BJ (cell line): ENCODE measurements at regions not wholly inside any gene's neighbourhood (a gene's known extent, or its start where the extent isn't known, plus 50 kb on each side); places are given as distances from the start of the nearest gene placed in this dataset.

Experiments used
- CTCF ChIA-PET: fragments of 350-600 bp; formaldehyde crosslinking; extraction: SDS; loops from one replicate; lab custom pipeline; 2021; ENCODE audit warnings: antibody characterized with exemption, inconsistent platforms; lab: Yijun Ruan, JAX
- POLR2A ChIA-PET: fragments of 300-600 bp; sonication (Branson Sonifier 250); formaldehyde crosslinking; extraction: SDS; loops from one replicate; lab custom pipeline; 2021; ENCODE audit warnings: antibody characterized with exemption; lab: Charles Lee
- DNase-seq: peaks from one replicate; pipeline ENCODE4 v3.0.0-alpha.2; 2011; ENCODE audit warnings: low read depth
- H3K27me3 ChIP-seq: 2 replicates; pipeline ENCODE4 v1.6.0; 2011; ENCODE audit warnings: low read length; ENCODE audit not compliant: control insufficient read depth, insufficient read depth
- H3K36me3 ChIP-seq: 2 replicates; pipeline ENCODE4 v1.5.1; 2011; ENCODE audit warnings: low read length; ENCODE audit not compliant: control insufficient read depth, insufficient read depth
- H3K4me3 ChIP-seq: 2 replicates; pipeline ENCODE4 v1.5.1; 2011; ENCODE audit warnings: low read depth, mild to moderate bottlenecking, control low read depth, low read length
- TF ChIP-seq, protein P1 (sequence below): IDR thresholded peaks from 2 replicates; pipeline ENCODE4 v1.5.1; 2011; ENCODE audit warnings: low read depth, mild to moderate bottlenecking, control low read depth, inconsistent platforms, low read length, moderate library complexity; ENCODE audit not compliant: insufficient read depth

DNA sequence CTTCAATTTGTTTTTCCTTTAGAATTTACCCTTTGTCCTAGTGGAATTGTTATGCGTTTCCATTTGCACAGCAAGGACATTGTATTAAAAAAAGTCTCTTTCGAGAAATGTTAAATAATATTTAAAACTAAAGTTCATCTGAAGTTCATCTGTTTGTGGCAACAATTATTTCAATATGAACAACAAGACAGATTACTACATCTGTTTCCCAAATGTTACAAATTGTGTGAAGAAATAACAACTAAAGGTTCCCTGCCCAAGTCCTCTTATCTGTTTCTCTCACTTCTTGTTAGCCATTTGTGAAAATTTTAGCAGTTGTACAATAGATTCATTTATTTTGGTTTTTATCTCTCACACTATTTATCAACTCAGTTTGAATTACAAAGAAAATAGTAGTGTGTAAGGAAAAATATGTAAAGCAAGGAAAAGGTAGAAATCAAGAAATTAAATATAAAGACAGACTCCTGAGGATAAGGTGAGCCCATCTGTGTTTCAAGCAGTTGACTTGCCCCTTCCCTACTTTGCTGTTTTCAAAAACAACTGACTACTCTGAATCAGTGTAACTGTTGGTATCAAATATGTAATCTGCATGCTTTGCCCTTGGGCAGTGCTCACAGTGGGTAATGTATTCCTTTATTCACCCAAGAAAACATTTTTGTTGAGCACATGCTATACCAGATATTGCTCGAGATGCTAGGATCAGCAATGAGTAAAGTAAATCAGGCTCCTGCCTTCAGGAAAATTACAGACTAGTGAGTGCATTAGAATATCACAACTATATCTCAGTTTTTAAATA, 118.9 kb upstream of the PCDH7 start:
- no peaks in the 10 kb centered on the region for H3K36me3 ChIP-seq
- H3K4me3 ChIP-seq = no peak overlapping the region
- H3K27me3 ChIP-seq = no peaks in the 10 kb centered on the region
- POLR2A ChIA-PET = no interaction called here
- TF ChIP-seq, protein P1, sequence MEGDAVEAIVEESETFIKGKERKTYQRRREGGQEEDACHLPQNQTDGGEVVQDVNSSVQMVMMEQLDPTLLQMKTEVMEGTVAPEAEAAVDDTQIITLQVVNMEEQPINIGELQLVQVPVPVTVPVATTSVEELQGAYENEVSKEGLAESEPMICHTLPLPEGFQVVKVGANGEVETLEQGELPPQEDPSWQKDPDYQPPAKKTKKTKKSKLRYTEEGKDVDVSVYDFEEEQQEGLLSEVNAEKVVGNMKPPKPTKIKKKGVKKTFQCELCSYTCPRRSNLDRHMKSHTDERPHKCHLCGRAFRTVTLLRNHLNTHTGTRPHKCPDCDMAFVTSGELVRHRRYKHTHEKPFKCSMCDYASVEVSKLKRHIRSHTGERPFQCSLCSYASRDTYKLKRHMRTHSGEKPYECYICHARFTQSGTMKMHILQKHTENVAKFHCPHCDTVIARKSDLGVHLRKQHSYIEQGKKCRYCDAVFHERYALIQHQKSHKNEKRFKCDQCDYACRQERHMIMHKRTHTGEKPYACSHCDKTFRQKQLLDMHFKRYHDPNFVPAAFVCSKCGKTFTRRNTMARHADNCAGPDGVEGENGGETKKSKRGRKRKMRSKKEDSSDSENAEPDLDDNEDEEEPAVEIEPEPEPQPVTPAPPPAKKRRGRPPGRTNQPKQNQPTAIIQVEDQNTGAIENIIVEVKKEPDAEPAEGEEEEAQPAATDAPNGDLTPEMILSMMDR = no peak
- DNase-seq = no peak
- CTCF ChIA-PET = no interaction called here

DNA sequence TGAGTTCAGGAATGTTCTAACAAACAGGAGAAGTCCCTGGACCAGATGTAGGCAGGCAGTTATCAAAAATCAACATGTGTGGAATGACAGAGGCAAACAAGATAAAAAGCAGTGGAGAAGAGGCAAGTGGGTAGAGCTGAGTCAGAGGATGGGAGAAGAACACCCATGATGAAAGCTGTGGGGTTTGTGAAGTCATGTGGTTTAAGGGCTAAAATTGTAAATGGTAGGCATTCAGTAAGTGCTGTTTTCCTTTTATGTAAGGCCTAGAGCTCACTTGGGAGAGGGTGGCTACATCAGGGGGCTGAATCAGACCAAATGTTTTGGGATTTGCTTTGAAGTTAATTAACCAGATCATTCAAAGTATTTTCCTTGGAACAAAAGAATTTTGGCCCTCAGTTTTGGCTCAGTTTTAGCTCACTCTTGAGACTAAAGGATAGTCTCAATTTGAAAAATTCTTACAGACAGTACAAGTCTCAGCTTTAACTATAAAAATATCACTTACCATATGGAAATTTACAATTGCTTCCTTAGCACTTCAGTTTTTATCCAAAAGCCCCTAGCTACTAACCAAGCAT, 114.5 kb upstream of the PCDH7 start:
- no peak overlapping the region for H3K4me3 ChIP-seq
- H3K36me3 ChIP-seq = no peaks in the 10 kb centered on the region
- H3K27me3 ChIP-seq = no peaks in the 10 kb centered on the region
- DNase-seq = no peak
- ChIA-PET CTCF (no interaction called here), POLR2A (no interaction called here)
- TF ChIP-seq, protein P1 = no peak

DNA sequence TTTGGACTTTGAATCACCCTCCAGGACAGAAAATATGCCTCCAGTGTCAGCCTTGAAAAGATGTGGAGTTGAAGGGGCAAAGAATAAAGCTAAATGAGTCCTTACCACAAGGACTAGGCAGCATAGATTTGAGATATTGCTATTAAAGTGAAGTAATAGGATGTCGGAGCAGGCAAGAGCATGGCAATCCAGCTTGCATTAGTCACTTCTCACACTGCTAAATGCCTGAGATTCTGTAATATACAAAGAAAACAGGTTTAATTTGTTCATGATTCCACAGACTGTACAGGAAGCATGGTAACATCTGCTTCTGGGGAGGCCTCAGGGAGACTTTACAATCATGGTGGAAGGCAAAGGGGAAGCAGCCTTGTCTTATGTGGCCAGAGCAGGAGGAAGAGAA, 109.8 kb upstream of the PCDH7 start:
- ChIA-PET POLR2A (no interaction called here), CTCF (interaction anchor here (0.9 kb wide), 1 partner anchor 30 kb away, joined by 5 read pairs; no protein-coding TSS in a partner anchor)
- no peaks in the 10 kb centered on the region for H3K36me3 ChIP-seq
- TF ChIP-seq, protein P1 = no peak
- H3K27me3 ChIP-seq = no peaks in the 10 kb centered on the region
- DNase-seq = no peak
- H3K4me3 ChIP-seq = no peak overlapping the region

GRCh38 chr4:30614771-30615170, 105.4 kb upstream of the PCDH7 start:
- Histone ChIP-seq H3K36me3 (no peaks in the 10 kb centered on the region), H3K4me3 (no peak overlapping the region), H3K27me3 (no peaks in the 10 kb centered on the region)
- ChIA-PET CTCF (no interaction called here), POLR2A (no interaction called here)
- TF ChIP-seq, protein P1 = no peak
- no peak for DNase-seq

DNA sequence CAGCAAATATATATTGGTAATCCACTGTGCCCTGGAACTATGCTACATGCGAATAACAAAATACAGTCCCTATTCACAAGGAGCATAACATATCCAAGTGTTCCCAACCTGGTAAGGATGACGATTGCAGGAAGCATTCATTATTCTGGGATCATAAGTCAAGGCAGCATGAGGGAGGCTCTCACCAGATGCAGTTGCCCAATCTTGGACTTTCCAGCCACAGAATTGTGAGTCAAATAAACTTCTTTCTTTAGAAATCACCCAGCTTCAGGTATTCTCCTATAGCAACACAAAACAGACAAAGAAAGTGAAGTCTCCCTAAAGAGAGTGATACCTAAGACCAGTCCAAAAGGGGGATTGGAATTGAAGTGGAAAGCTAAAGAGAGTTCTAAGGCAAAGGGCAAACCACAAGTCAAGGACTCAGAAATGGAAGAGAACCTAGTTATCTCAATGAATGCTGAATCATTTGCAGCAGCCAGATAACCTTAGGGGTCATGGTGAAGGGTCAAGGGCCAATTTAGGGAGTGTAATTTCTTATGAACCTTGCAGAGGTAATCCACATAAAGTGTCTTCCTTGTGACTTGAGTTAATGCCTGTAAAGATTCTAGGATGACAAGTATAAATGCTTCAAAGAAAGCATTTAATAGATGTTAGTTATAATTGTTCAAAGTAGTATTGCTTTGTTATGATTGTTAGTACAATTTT, 103.1 kb upstream of the PCDH7 start:
- TF ChIP-seq, protein P1 = no peak
- ChIA-PET CTCF (no interaction called here), POLR2A (no interaction called here)
- Histone ChIP-seq H3K4me3 (no peak overlapping the region), H3K27me3 (no peaks in the 10 kb centered on the region), H3K36me3 (no peaks in the 10 kb centered on the region)
- DNase-seq = no peak
